ENCODE measurements at regions not wholly inside any gene's neighbourhood (a gene's known extent, or its start where the extent isn't known, plus 50 kb on each side); places are given as distances from the start of the nearest gene placed in this dataset.
A peak's percentile ranks its signal among the peaks of the same experiment; 100 is the strongest.
"Not testable (repeated sequence)": the region's sequence is repeated elsewhere in the genome, so short reads cannot be mapped to it uniquely, and the experiment has no call there.

DNA sequence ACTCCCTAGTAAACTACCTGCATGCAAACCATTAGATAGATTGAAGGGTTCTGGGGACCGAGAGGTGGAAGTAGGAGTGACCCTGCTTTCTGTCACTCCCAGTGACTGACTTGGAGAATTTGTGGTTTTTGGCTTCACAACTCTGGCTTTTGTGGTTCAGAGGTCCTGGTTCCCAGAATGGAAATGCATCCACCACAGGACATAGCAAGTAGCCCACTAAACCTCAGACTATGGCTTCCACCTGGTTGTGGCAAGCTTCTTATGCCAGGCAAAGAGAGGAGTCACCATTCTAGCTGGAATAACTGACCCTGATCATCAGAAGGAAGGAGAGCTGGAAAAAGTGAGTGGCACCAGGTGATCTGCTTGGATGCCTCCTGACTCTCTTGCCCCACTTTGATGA lies 162.4 kb upstream of the TMEM260 start:
- DNase-seq, result no peak
- intact Hi-C loops (cut with DNase I), result no loop called here

DNA sequence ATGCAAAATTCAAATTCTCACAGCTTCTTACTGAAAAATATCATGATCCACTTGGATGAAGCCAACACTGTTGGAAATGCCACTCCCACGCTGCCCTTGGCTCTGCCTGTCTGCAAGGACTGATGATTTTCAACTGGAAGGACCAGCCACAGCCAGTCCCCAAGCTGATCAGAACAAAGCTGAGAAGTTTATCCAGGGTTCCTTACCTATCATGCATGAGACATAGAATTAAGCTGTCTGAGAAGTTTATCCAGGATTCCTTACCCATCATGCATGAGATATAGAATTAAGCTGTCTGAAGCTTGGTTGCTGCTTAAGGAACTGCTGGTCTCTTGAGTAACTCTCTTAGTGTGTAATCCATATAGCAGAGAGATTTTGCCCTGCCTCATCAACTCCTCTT lies 159.8 kb upstream of the TMEM260 start:
- DNase-seq, result no peak
- intact Hi-C loops (cut with DNase I), result loop anchor here (5.0 kb wide), 1 partner anchor 712 kb away; no protein-coding TSS in a partner anchor

DNA sequence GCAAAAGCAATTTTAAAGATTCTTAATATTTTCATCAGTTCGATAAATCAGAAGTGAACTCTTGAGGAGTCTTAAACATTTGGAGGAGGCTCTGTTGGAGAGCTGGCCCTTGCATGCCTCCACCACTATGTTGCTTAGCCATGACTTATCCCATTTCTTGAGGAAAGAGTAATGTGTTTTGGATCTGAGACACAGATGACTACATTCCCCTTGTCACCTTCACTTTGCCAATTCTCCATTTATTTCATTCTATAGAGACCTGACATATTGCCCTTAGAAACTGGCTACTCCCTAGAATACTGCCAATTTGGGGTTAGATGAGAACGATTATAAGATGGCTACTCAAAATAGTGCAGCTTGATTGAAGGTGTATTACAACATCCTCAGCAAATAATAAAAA lies 157.4 kb upstream of the TMEM260 start:
- DNase-seq, result no peak
- intact Hi-C loops (cut with DNase I), result loop anchor here (5.0 kb wide), 1 partner anchor 715 kb away; no protein-coding TSS in a partner anchor

DNA sequence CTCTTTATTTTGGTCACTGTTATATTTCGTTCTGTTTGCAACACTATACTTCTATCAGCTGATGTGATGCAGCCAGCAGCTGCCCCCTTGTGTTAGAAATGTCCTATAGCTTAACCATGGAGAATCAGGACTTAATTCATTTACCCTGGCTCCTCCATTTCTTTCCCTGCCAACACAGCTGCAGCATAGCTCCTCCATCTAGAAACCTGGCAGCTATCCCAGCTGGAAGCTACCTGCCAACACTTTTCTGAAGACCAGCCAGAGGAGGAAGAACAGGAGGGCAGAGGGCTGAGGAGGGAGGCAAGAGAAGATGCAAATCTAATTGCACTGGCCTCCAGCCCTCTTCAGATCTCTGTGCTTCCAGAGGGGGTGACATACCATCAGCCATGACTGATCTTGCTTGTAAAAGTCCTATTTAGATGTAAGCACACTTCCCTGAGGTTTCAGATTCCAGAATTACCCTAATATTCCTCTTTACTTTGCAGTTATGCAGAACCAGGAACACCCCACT lies 156.8 kb upstream of the TMEM260 start:
- intact Hi-C loops (cut with DNase I), result loop anchor here (5.0 kb wide), 1 partner anchor 715 kb away; no protein-coding TSS in a partner anchor
- peak in 9 of 10 donors; percentile 14 to 83 (median 32) for DNase-seq

DNA sequence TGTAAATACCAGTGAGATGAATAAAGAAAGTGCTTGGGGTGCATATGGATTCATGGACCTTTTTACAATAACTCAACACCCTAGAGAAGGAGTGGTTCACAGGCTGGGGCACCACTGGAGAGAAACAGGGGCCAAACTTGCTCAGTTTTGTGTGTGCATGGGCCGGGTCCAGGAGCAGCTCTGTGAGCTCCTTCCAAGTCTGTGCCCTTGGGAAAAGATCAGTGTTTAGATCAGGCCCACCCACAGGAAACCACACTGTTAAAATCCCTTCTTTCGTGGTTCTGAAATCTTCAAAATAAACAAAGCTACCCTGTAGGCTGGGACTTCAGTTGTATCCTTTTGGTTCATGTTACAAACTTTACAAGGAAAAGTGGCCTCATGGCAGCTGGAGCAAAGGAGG lies 156.1 kb upstream of the TMEM260 start:
- no peak for DNase-seq
- intact Hi-C loops (cut with DNase I), result loop anchor here (5.0 kb wide), 1 partner anchor 716 kb away; no protein-coding TSS in a partner anchor

DNA sequence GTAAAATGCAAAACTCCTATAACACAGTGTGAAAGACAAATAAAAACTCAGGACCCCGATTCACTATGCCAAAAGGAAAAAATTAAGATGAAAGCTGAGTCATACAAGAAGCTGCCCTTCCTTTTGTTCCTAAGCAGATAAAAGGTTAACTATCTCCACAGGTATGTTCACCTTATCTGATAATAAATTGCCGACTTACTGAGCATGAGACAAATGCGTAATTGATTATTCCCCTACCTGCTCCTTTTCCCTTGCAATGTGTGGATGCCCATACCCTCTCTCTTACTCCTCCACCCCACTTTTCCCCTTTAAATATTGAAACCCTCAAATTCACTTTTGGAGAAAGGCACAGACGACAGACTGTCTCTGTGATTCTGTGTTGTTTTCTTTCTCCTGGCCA lies 148.6 kb upstream of the TMEM260 start:
- DNase-seq, result no peak
- intact Hi-C loops (cut with DNase I), result no loop called here

DNA sequence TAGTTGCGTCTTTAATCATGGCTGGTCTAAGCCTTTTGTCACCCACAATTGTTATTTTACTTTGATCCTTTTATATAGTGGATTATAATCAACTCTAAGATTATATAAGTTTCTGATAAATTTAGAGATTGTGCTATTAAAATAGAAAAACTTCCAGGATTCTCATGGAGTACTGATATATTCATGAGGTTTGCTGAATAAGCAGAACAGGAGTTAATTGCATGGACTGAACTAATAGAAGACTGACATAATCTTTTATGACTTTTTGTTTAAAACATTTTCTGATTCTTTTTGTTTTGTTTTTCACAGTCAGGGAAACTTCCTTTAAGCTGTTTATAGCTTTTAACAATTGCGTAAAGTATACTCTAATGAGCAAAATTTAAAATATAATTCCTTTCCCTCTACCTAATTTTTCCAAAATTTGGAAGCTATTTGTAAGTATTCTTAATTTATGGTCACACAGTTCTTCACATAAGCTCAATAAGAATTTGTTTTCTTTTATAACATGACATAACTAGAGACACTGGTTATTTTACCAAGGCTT lies 129.9 kb upstream of the TMEM260 start:
- DNase-seq, result no peak
- intact Hi-C loops (cut with DNase I), result no loop called here

DNA sequence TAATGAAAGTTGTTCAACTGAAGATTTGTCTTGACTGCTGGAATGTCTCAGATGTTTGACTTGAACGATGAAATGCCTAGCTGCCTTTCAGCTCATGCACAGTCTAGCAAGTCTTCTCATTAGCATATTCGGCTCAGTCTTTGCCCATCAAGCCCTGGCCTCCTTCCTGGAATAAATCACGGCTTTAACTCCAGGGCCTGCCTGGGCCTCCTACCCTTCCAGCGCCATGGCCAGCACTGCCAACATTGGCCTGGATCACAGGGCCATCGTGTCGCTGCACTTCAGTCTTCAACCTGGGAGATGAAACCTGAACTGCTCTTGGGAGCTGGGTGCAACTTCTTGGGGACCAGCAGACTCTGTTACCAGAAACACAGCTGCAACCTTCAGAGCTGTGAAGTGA lies 126.7 kb upstream of the TMEM260 start:
- DNase-seq, result peak in 2 of 10 donors; percentile 68 to 71
- intact Hi-C loops (cut with DNase I), result no loop called here

DNA sequence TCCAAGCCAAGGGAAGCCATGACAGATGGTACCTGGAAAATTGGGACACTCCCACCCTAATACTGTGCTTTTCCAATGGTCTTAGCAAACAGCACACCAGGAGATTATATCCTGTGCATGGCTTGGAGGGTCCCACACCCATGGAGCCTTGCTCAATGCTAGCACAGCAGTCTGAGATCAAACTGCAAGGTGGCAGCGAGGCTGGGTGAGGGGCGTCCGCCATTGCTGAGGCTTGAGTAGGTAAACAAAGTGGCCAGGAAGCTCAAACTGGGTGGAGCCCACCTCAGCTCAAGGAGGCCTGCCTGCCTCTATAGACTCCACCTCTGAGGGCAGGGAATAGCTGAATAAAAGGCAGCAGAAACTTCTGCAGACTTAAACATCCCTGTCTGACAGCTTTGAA lies 124.9 kb upstream of the TMEM260 start:
- intact Hi-C loops (cut with DNase I), result not testable (repeated sequence)
- peak in 2 of 10 donors; percentile 64 to 81 for DNase-seq

DNA sequence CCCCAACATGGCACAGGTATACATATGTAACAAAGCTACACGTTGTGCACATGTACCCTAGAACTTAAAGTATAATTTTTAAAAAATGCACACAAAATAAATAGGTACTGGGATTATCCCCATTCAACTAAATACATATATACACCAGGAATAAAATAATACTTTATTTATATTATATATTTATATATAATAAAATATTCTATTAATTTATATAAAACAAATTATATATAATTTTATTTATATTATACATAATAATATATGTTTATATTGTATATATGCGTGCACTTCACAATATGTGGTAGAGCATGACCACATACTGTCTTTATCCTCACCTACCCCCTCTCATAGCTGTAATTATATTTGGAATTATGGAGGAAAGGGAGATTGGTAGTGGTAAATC lies 119.1 kb upstream of the TMEM260 start:
- intact Hi-C loops (cut with DNase I), result no loop called here

DNA sequence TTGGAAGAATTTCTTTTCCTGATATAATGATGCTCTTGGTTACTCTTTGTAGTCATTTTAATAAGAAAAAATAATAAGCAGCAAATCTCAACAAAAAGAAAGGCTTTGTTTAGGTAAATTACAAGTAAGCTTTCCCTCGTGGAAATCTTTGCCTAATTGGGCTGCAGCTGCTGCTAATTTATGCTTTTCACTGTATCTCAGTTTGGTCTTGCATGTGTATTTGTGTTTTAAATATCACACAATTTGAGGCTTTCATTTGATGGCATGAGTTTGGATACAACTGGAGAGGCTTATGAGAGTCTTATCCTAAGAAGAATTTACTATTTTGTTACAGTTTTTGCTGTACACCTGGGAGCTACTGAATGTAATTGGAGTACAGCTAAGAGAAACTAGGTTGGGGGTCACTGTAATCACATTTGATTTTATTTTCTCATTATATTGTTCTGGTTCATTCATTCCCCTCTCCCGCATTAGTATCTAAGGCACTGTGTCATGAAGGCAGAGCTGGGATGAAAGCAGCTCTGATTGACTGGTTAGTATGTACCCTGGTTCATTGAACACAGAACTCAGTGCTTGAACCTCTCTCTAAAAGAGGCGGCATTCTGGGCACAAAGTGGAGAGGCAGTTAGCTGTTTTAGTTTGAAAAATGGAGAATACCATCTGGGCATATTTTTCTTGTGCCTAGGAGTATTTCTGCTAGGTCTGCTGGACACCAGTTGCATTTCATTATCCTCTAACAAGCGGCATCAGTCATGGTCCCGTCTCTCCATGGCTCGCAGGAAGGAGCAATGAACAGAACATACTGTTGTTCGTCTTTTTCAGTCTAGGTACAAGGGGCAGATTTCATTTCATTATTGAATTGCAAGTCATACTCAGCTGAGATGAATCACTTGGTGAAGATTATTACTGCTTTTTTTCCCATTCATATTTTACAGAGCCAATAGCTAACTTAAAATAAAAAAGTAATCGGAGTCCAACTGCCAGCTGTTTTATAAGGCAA lies 118.0 kb upstream of the TMEM260 start:
- intact Hi-C loops (cut with DNase I), result no loop called here
- no peak for DNase-seq

More for the DNA sequence above, 119.1 kb upstream of the TMEM260 start:
- DNase-seq, result no peak

DNA sequence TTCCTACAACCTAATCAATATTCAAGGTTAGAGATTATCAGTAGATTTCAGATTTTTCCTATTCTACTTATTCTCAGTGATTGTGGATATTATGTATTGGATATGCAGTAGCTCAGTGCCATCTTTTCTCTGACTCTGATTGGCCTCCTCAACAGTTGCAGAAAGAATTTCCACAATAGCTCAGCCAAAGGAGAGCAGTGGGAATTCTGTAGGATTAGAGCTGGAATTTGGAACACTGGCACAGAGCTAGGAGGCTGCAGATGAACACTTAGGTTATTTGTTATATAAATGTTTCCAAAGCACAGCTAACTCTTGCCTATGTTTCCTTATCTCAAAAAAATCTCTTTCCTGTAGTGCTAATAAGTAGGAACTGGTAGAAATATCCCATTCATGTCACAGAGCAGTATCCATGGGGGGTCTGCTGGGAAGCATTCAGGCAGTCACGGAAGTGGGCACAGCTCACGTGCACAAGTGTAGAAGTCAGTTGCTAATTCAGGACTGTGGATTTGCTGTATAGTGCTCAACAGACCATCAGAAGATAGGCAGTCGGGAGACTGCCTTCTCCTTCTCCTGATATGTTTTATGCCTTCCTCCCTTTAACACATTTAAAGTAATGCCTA lies 116.2 kb upstream of the TMEM260 start:
- no peak for DNase-seq
- intact Hi-C loops (cut with DNase I), result no loop called here

DNA sequence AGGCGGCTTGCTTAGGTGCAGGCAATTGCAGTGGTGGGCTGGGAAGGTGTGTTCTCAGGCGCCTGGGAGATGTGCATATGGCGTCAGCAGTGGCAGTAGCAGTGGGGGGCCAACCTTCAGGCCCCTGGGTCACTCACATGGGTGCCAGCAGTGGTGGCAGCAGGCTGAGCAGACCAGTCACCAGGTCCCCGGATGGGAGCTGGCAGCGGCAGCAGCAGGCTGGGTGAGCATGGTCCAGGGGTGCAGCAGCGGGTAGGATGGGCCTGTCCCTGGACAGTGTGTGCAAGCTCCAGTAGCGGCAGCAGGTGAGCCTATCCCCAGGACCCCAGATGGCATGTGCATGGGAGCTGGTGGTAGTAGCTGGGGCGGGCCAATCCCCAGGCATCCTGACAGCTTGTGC lies 108.5 kb upstream of the TMEM260 start:
- intact Hi-C loops (cut with DNase I), result no loop called here

DNA sequence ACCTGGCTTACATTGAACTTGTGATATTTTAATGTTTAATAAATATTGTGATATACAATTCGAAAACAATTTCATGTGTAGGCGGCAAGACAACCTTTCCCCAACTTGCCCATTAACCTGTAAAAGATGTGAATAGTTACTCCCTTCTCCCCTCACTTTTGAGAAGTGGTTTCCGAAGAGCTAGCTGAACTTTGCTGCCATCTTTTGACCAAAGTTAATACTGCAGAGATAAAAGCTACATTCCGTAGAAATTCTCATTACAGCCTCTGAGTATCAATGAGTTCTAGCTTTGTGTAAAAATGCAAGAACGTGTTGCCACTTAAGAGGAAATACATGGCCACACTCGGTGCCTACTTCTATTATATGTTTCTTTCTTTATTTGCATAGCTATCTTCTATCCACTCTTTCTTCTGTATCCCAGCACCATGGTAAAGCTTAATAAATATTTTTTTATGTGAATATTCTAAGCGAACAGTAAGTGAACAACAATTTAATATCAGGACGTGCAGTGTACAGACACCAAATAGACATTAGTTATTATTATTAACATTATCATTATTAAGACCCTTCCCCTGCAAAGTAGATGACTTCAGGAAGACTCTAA lies 105.1 kb upstream of the TMEM260 start:
- DNase-seq, result no peak
- intact Hi-C loops (cut with DNase I), result loop anchor here (1.0 kb wide), 1 partner anchor 767 kb away; no protein-coding TSS in a partner anchor

More for the DNA sequence above, 108.5 kb upstream of the TMEM260 start:
- DNase-seq, result no peak

DNA sequence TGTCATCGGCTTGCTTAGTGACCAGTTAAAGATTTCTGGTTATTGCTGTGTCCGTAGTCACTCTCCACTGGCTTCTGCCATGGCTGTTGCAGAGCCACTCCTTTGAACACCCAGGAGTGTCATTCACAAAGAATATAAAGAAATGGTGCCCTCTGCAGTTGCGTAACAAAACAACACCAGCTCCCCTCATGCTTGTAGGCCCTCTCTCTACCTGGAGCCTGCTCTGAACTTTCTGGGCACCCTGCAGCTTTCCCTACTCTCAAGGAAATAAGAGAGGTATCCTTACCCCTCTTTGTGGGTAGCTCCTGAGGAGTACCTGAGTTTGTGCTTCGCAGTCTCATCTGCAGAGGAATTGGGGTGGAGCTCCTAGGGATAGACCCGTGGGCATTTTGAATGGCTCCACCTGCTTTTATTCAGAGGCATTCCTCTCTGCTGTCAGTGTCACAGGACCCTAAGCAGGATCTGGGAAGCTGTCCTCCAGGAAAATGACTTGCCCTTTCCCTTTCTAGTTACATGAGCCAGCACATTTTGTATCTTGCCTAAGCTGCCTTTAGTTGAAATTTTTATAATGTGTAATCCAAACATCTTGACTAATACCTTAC lies 97.2 kb upstream of the TMEM260 start:
- intact Hi-C loops (cut with DNase I), result no loop called here
- no peak for DNase-seq

DNA sequence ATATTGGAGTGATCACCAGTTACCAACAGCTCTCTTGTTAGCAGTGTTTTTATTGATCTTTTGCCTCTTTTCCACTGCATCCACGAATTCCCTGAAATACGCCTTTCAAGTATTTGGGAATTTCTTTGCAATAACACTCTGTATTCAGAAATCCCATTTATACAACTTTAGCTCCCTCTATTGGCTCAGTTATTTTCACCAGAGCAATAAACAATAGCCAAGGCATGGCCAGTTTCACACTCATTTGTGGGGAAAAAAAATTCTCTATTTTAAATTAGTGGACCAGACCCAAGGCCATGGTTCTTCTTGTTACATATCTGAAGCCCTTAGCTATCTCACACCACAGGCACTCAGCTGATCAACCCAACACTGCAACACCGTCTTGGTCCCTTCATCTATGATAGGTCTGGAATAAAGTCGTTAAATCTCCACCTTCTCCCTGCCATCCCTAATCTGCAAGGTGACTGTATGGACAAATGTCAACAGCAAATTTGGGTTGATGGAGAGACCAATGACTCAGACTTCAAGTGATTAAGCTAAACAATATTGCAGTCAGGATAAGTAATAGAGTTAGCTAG lies 92.4 kb upstream of the TMEM260 start:
- intact Hi-C loops (cut with DNase I), result loop anchor here (5.0 kb wide), 1 partner anchor 1050 kb away; no protein-coding TSS in a partner anchor
- no peak for DNase-seq

DNA sequence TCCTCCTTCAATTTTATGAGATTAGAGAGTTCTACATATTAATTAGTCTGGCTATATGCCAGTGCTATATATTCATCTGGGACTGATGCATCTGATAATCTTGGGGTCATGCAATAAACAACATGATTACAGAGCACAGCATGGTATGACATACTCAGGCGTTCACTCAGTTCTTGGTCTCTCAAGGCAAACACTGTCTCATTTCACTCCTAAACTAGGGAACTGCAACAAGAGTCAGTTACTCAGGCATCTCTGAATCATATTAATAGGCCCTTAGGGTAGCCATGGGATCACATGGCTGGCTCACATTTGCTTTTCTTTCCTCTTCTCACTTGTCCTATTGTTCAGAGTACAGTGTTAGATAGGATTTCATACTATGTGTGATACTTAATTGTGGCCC lies 91.8 kb upstream of the TMEM260 start:
- intact Hi-C loops (cut with DNase I), result loop anchor here (5.0 kb wide), 1 partner anchor 1050 kb away; no protein-coding TSS in a partner anchor

DNA sequence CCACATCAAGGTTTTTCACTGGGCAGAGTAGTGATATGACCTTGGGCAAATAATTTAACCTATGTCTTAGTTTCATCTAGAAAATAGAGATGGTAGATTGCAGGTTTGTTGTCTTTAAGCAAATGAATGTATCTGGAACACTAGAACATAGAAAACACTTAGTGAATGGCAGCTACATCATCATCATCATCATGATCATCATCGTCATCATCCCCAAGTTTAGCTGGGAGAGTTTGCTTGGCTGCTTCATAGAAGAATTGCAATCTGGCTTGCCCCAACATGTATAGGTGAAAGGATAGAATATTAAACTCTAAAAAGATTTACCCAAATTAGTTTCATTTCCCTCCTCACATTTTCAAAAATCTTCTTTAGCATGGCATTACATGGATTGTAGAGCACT lies 91.3 kb upstream of the TMEM260 start:
- intact Hi-C loops (cut with DNase I), result loop anchor here (5.0 kb wide), 1 partner anchor 1051 kb away; no protein-coding TSS in a partner anchor
- DNase-seq, result no peak

More for the DNA sequence above, 91.8 kb upstream of the TMEM260 start:
- DNase-seq, result no peak

DNA sequence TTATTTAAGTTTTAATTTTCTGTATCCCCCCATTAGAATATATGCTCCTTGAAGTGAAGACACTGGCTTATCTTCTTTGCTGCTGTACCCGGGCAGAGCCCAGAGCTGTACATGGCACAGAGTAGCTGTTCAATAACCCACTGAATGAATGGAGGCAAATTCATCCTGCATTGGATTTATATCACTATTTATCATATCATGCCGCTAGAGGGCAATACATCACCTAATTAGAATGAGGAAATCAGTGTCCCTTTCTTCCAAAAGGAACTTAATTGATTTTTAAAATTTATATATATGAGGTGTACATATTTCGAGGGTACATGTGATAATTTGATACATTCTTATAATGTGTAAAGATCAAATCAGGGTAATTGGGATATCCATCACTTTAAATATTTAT lies 89.2 kb upstream of the TMEM260 start:
- intact Hi-C loops (cut with DNase I), result no loop called here
- no peak for DNase-seq

Measured in posterior cingulate gyrus (tissue), 11 donors.